Astrocyte of the spinal cord (primary cell): ENCODE measurements at regions not wholly inside any gene's neighbourhood (a gene's known extent, or its start where the extent isn't known, plus 50 kb on each side); places are given as distances from the start of the nearest gene placed in this dataset.

ENCODE experiments used
- DNase-seq: peaks from one replicate; pipeline ENCODE4 v3.0.0; 2011; ENCODE audit warnings: low read depth, low spot score
- H3K4me3 ChIP-seq: 2 replicates; pipeline ENCODE4 v1.5.1; 2011; ENCODE audit warnings: low read depth, mild to moderate bottlenecking, low read length, moderate library complexity
- CTCF ChIP-seq: IDR thresholded peaks from 2 replicates; pipeline ENCODE4 v1.5.1; 2012; ENCODE audit warnings: low read depth, mild to moderate bottlenecking, low read length, inconsistent platforms
- in situ Hi-C: cut with HindIII; loops from 2 replicates; pipeline ENCODE4 v1.10.0; 2017; ENCODE audit warnings: low sequenced_read_pairs

- in situ Hi-C loops: no loop called here
- DNase-seq: no peak
- TF ChIP-seq CTCF: no peak
- H3K4me3 ChIP-seq: no peak overlapping the region
These were observed 439.1 kb upstream of the MGMT start for GRCh38 chr10:129027906-129028305.

GRCh38 chr10:129028451-129028850 lies 438.6 kb upstream of the MGMT start:
- in situ Hi-C loops: no loop called here
- TF ChIP-seq CTCF: no peak
- H3K4me3 ChIP-seq: no peak overlapping the region
- DNase-seq: no peak

DNA sequence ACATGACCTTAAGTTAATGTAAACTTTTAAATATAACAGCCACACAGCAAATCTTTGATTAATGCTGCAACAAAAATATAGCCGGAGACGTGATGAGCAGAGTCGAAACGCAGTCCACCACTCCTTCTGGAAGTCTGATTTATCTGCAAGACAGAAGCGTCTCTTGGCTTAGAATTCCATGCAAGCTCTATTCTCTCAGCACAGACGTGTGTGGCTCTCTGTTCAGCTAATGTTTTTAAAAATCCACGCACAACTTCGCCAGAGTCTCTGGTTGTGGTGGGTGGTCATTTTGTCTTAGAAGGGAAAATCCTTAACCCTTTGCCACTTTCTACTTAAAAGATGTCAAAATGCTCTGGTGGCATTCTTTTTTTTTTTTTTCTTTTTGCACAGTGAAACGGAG lies 438.0 kb upstream of the MGMT start:
- no peak for TF ChIP-seq CTCF

GRCh38 chr10:129029851-129030602 lies 437.0 kb upstream of the MGMT start:
- in situ Hi-C loops: no loop called here
- no peak overlapping the region for H3K4me3 ChIP-seq
- no peak for TF ChIP-seq CTCF
- DNase-seq: no peak

More for the DNA sequence above, 438.0 kb upstream of the MGMT start:
- H3K4me3 ChIP-seq: no peak overlapping the region
- in situ Hi-C loops: no loop called here
- no peak for DNase-seq

- H3K4me3 ChIP-seq: no peak overlapping the region
- in situ Hi-C loops: no loop called here
- TF ChIP-seq CTCF: no peak
- no peak for DNase-seq
These were observed 436.5 kb upstream of the MGMT start for GRCh38 chr10:129030603-129030895.

GRCh38 chr10:129030996-129031843 lies 435.8 kb upstream of the MGMT start:
- peak; percentile 71 for TF ChIP-seq CTCF
- in situ Hi-C loops: no loop called here
- H3K4me3 ChIP-seq: no peak overlapping the region
- DNase-seq: peak; percentile 5
